HG03196 (cell line): ENCODE measurements at regions not wholly inside any gene's neighbourhood (a gene's known extent, or its start where the extent isn't known, plus 50 kb on each side); places are given as distances from the start of the nearest gene placed in this dataset.
"Not testable (repeated sequence)": the region's sequence is repeated elsewhere in the genome, so short reads cannot be mapped to it uniquely, and the experiment has no call there.

Experiments
- ATAC-seq: cut with Tn5 transposase; IDR thresholded peaks from one replicate; pipeline ENCODE4 v1.9.1; 2021; ENCODE audit not compliant: unreplicated experiment

- no peak for ATAC-seq
These were observed 414.6 kb upstream of the ZMIZ1 start for GRCh38 chr10:78654047-78654590.

- no peak for ATAC-seq
These were observed 412.8 kb upstream of the ZMIZ1 start for GRCh38 chr10:78655979-78656378.

- ATAC-seq: no peak
These were observed 412.2 kb upstream of the ZMIZ1 start for GRCh38 chr10:78656417-78657162.

GRCh38 chr10:78657163-78657861 lies 411.5 kb upstream of the ZMIZ1 start:
- ATAC-seq: no peak

GRCh38 chr10:78657862-78658165 lies 411.0 kb upstream of the ZMIZ1 start:
- ATAC-seq: no peak

GRCh38 chr10:78658645-78659597 lies 409.8 kb upstream of the ZMIZ1 start:
- no peak for ATAC-seq

GRCh38 chr10:78659598-78659967 lies 409.2 kb upstream of the ZMIZ1 start:
- ATAC-seq: no peak

- ATAC-seq: no peak
These were observed 408.2 kb upstream of the ZMIZ1 start for GRCh38 chr10:78660446-78661106.

GRCh38 chr10:78663721-78664120 lies 405.0 kb upstream of the ZMIZ1 start:
- no peak for ATAC-seq

- no peak for ATAC-seq
These were observed 403.7 kb upstream of the ZMIZ1 start for GRCh38 chr10:78664929-78665553.

- ATAC-seq: no peak
These were observed 395.8 kb upstream of the ZMIZ1 start for GRCh38 chr10:78672918-78673317.

GRCh38 chr10:78681141-78681540 lies 387.6 kb upstream of the ZMIZ1 start:
- ATAC-seq: not testable (repeated sequence)

- not testable (repeated sequence) for ATAC-seq
These were observed 386.8 kb upstream of the ZMIZ1 start for GRCh38 chr10:78681986-78682385.

GRCh38 chr10:78684947-78685346 lies 383.8 kb upstream of the ZMIZ1 start:
- no peak for ATAC-seq

GRCh38 chr10:78685466-78686103 lies 383.2 kb upstream of the ZMIZ1 start:
- no peak for ATAC-seq

- no peak for ATAC-seq
These were observed 382.2 kb upstream of the ZMIZ1 start for GRCh38 chr10:78686444-78687060.

GRCh38 chr10:78687626-78688025 lies 381.1 kb upstream of the ZMIZ1 start:
- ATAC-seq: no peak

- ATAC-seq: no peak
These were observed 380.4 kb upstream of the ZMIZ1 start for GRCh38 chr10:78688230-78688900.
